Neural progenitor cell (in vitro differentiated cells): ENCODE measurements at regions not wholly inside any gene's neighbourhood (a gene's known extent, or its start where the extent isn't known, plus 50 kb on each side); places are given as distances from the start of the nearest gene placed in this dataset.
"Not testable (repeated sequence)": the region's sequence is repeated elsewhere in the genome, so short reads cannot be mapped to it uniquely, and the experiment has no call there.

Source experiments
- DNase-seq: peaks from one replicate; pipeline ENCODE4 v3.0.0-alpha.2; 2016; ENCODE audit warnings: low spot score
- H2AFZ ChIP-seq: fragments of 200-600 bp; sonication (generic); replicated peaks from 2 replicates; pipeline ENCODE4 v1.6.1; 2016; ENCODE audit warnings: antibody characterized with exemption
- H3F3A ChIP-seq: fragments of 200-600 bp; sonication (generic); 2 replicates; pipeline ENCODE4 v1.6.1; 2016; ENCODE audit warnings: antibody characterized with exemption, low read depth
- H3K27ac ChIP-seq: fragments of 200-600 bp; sonication (generic); 2 replicates; pipeline ENCODE4 v1.5.1; 2016; ENCODE audit warnings: mild to moderate bottlenecking
- H3K27me3 ChIP-seq: fragments of 200-600 bp; sonication (generic); 2 replicates; pipeline ENCODE4 v1.6.1; 2016; ENCODE audit warnings: mild to moderate bottlenecking, moderate library complexity
- H3K36me3 ChIP-seq: fragments of 200-600 bp; sonication (generic); 2 replicates; pipeline ENCODE4 v1.5.1; 2016
- H3K4me1 ChIP-seq: fragments of 200-600 bp; sonication (generic); 2 replicates; pipeline ENCODE4 v1.6.1; 2016; ENCODE audit warnings: mixed run types
- H3K4me2 ChIP-seq: fragments of 200-600 bp; sonication (generic); 2 replicates; pipeline ENCODE4 v1.6.1; 2016
- H3K4me3 ChIP-seq: fragments of 200-600 bp; sonication (generic); 2 replicates; pipeline ENCODE4 v1.5.1; 2016
- H3K79me2 ChIP-seq: fragments of 200-600 bp; sonication (generic); 2 replicates; pipeline ENCODE4 v1.6.1; 2016; ENCODE audit warnings: low read depth
- H3K9ac ChIP-seq: fragments of 200-600 bp; sonication (generic); 2 replicates; pipeline ENCODE4 v1.6.1; 2016
- H3K9me3 ChIP-seq: fragments of 200-600 bp; sonication (generic); 2 replicates; pipeline ENCODE4 v1.5.1; 2016; ENCODE audit warnings: low read depth
- H4K20me1 ChIP-seq: fragments of 200-600 bp; sonication (generic); 2 replicates; pipeline ENCODE4 v1.6.1; 2016; ENCODE audit warnings: low read depth
- H3K27ac Mint-ChIP-seq: 3 replicates; pipeline ENCODE4 v1.8.0; 2021; ENCODE audit warnings: mixed read lengths
- H3K27me3 Mint-ChIP-seq: 2 replicates; pipeline ENCODE4 v1.8.0; 2022; ENCODE audit warnings: low read depth, mild to moderate bottlenecking, inconsistent platforms, moderate library complexity, mixed read lengths; ENCODE audit not compliant: insufficient read depth
- H3K36me3 Mint-ChIP-seq: 3 replicates; pipeline ENCODE4 v1.8.0; 2021; ENCODE audit warnings: mixed read lengths
- H3K4me1 Mint-ChIP-seq: 3 replicates; pipeline ENCODE4 v1.8.0; 2021; ENCODE audit warnings: mixed read lengths
- H3K4me3 Mint-ChIP-seq: 3 replicates; pipeline ENCODE4 v1.8.0; 2021; ENCODE audit warnings: mild to moderate bottlenecking, moderate library complexity, mixed read lengths
- H3K9me3 Mint-ChIP-seq: 3 replicates; pipeline ENCODE4 v1.8.0; 2020; ENCODE audit warnings: mixed read lengths
- CTCF ChIP-seq: fragments of 200-600 bp; sonication (generic); IDR thresholded peaks from 2 replicates; pipeline ENCODE4 v1.5.1; 2017; ENCODE audit warnings: antibody characterized with exemption, mild to moderate bottlenecking
- EZH2 ChIP-seq: fragments of 200-600 bp; sonication (generic); IDR thresholded peaks from 2 replicates; pipeline ENCODE4 v1.6.1; 2017; ENCODE audit warnings: antibody characterized with exemption, mild to moderate bottlenecking, moderate library complexity
- EZH2phosphoT487 ChIP-seq: fragments of 200-600 bp; sonication (generic); IDR thresholded peaks from 2 replicates; pipeline ENCODE4 v1.6.1; 2017; ENCODE audit warnings: antibody characterized with exemption

GRCh38 chr10:113488186-113488585 lies 64.7 kb upstream of the HABP2 start:
- Histone ChIP-seq H3K4me2 (no peak overlapping the region), H3K4me3 (no peak overlapping the region), H3K4me1 (no peaks in the 10 kb centered on the region), H3F3A (no peaks in the 10 kb centered on the region), H3K79me2 (no peaks in the 10 kb centered on the region), H3K9ac (no peak overlapping the region), H2AFZ (no peak overlapping the region), H4K20me1 (no peaks in the 10 kb centered on the region), H3K9me3 (no peaks in the 10 kb centered on the region), H3K36me3 (no peaks in the 10 kb centered on the region), H3K27me3 (peaks cover 14% of the 10 kb centered on the region), H3K27ac (no peak overlapping the region)
- no peak overlapping the region for H3K4me3 Mint-ChIP-seq
- TF ChIP-seq CTCF (no peak), EZH2 (no peak), EZH2phosphoT487 (no peak)
- no peak for DNase-seq
- H3K4me1 Mint-ChIP-seq = no peaks in the 10 kb centered on the region
- H3K36me3 Mint-ChIP-seq = no peaks in the 10 kb centered on the region
- H3K27me3 Mint-ChIP-seq = peaks cover 4% of the 10 kb centered on the region
- H3K27ac Mint-ChIP-seq = no peak overlapping the region
- H3K9me3 Mint-ChIP-seq = no peaks in the 10 kb centered on the region

- not testable (repeated sequence) for H2AFZ ChIP-seq, H3K9ac ChIP-seq, H3K4me1 Mint-ChIP-seq, H3K36me3 Mint-ChIP-seq, H3K9me3 ChIP-seq, H3K27ac ChIP-seq, H3K27ac Mint-ChIP-seq, H3K79me2 ChIP-seq, H3K4me3 Mint-ChIP-seq, H3K27me3 Mint-ChIP-seq, H3K4me3 ChIP-seq, H3K36me3 ChIP-seq, H4K20me1 ChIP-seq, H3K4me1 ChIP-seq, H3K4me2 ChIP-seq, H3K9me3 Mint-ChIP-seq, H3F3A ChIP-seq, DNase-seq
- H3K27me3 ChIP-seq = peaks cover 14% of the 10 kb centered on the region
Measured at GRCh38 chr10:113489522-113489921, 63.3 kb upstream of the HABP2 start.

- Histone ChIP-seq H3K36me3 (no peaks in the 10 kb centered on the region), H3K4me3 (no peak overlapping the region), H3K4me1 (no peaks in the 10 kb centered on the region), H3K79me2 (no peaks in the 10 kb centered on the region), H3K27ac (no peak overlapping the region), H2AFZ (no peak overlapping the region), H4K20me1 (no peaks in the 10 kb centered on the region), H3K27me3 (peaks cover 14% of the 10 kb centered on the region), H3K9me3 (no peaks in the 10 kb centered on the region), H3K9ac (no peak overlapping the region), H3K4me2 (no peak overlapping the region), H3F3A (no peaks in the 10 kb centered on the region)
- H3K4me1 Mint-ChIP-seq = peaks cover 21% of the 10 kb centered on the region
- DNase-seq = no peak
- no peak overlapping the region for H3K4me3 Mint-ChIP-seq
- H3K27me3 Mint-ChIP-seq = peaks cover 8% of the 10 kb centered on the region
- H3K9me3 Mint-ChIP-seq = no peaks in the 10 kb centered on the region
- TF ChIP-seq EZH2 = no peak
- TF ChIP-seq CTCF = no peak
- no peak for TF ChIP-seq EZH2phosphoT487
- no peaks in the 10 kb centered on the region for H3K36me3 Mint-ChIP-seq
- H3K27ac Mint-ChIP-seq = no peak overlapping the region
Measured at GRCh38 chr10:113491967-113492565, 60.8 kb upstream of the HABP2 start.

- Mint-ChIP-seq H3K4me3 (no peak overlapping the region), H3K9me3 (no peaks in the 10 kb centered on the region), H3K27me3 (peaks cover 5% of the 10 kb centered on the region), H3K4me1 (peaks cover 23% of the 10 kb centered on the region), H3K27ac (no peak overlapping the region), H3K36me3 (no peaks in the 10 kb centered on the region)
- H3K79me2 ChIP-seq = no peaks in the 10 kb centered on the region
- no peaks in the 10 kb centered on the region for H3K4me1 ChIP-seq
- no peak for DNase-seq
- TF ChIP-seq EZH2 (no peak), CTCF (no peak), EZH2phosphoT487 (no peak)
- H3K27me3 ChIP-seq = peaks cover 14% of the 10 kb centered on the region
- no peaks in the 10 kb centered on the region for H3K9me3 ChIP-seq
- H2AFZ ChIP-seq = no peak overlapping the region
- no peaks in the 10 kb centered on the region for H4K20me1 ChIP-seq
- H3K27ac ChIP-seq = no peak overlapping the region
- H3K4me2 ChIP-seq = no peak overlapping the region
- H3K4me3 ChIP-seq = no peak overlapping the region
- H3K36me3 ChIP-seq = no peaks in the 10 kb centered on the region
- no peaks in the 10 kb centered on the region for H3F3A ChIP-seq
- no peak overlapping the region for H3K9ac ChIP-seq
Measured at GRCh38 chr10:113493195-113493594, 59.7 kb upstream of the HABP2 start.
